A172 (cell line): ENCODE measurements at regions not wholly inside any gene's neighbourhood (a gene's known extent, or its start where the extent isn't known, plus 50 kb on each side); places are given as distances from the start of the nearest gene placed in this dataset.

ENCODE experiments used
- DNase-seq: peaks from one replicate; pipeline ENCODE4 v3.0.0-alpha.2; 2015; ENCODE audit warnings: low spot score

- no peak for DNase-seq
Observed at GRCh38 chr1:47701741-47702515, 264.1 kb downstream of the FOXD2 start.

GRCh38 chr1:47703156-47703825 lies 265.4 kb downstream of the FOXD2 start:
- DNase-seq: peak; percentile 24

DNA sequence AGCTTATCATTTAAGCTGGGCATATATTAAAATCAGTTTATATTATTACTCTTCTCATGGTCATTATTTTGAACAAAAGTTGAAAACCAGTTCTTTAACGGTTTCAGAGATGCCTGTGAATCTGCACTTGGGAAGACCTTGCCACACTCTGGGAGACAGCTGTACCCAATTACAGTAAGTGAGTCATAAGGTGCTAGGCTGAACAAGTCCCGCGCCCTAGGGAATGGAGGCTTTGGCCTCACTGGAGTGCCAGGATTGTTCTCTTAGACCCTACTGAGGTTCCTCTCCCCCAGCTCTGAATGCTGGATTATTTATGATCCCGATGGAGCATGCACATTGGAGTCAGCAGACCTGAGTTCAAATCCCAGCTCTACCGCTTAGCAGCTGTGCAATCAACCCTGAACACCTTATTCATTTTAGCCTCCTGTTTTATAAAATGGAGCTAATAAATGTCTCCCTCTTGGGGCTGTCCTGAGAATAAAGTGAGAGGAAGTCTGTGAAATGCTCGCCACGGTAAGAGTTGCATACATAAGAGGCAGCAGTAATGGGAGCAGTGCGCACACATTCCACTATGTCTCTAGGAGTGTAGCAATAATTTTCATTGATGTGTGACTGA lies 266.2 kb downstream of the FOXD2 start:
- DNase-seq: peak; percentile 72

- DNase-seq: no peak
Observed at GRCh38 chr1:47705517-47706130, 267.8 kb downstream of the FOXD2 start.

- no peak for DNase-seq
Observed at GRCh38 chr1:47707503-47707902, 269.7 kb downstream of the FOXD2 start.

- DNase-seq: no peak
Observed at GRCh38 chr1:47708019-47708535, 270.2 kb downstream of the FOXD2 start.

DNA sequence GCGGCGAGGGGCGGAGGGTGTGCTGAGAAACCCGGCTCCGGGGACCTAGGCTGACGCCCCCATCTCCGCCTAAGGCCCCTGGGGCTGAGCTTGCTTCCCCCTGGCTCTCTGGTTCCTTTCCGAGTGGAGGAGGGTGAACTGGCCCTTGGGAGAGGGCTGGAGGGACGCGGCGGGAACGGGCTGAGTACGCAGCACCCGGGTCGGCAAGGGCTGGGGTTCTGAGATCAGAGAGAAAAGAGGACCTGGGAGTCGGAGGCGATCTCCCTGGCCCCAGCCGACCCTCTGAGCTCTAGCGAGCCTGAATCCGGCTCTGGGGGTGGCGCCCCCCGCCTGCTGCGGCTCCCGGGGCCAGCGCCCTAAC lies 270.8 kb downstream of the FOXD2 start:
- no peak for DNase-seq

GRCh38 chr1:47709019-47709871 lies 271.4 kb downstream of the FOXD2 start:
- no peak for DNase-seq

- DNase-seq: no peak
Observed at GRCh38 chr1:47709872-47710231, 272.0 kb downstream of the FOXD2 start.

- DNase-seq: peak; percentile 26
Observed at GRCh38 chr1:47710329-47711071, 272.7 kb downstream of the FOXD2 start.
